Ecto neural progenitor cell (in vitro differentiated cells): ENCODE measurements at regions not wholly inside any gene's neighbourhood (a gene's known extent, or its start where the extent isn't known, plus 50 kb on each side); places are given as distances from the start of the nearest gene placed in this dataset.

Source experiments
- DNase-seq: peaks from one replicate; pipeline ENCODE4 v3.0.0-alpha.2; 2018; ENCODE audit warnings: low spot score

- no peak for DNase-seq
Measured at GRCh38 chr2:217691516-217691915, 311.3 kb downstream of the TNS1 start.

GRCh38 chr2:217689053-217689452, 313.7 kb downstream of the TNS1 start:
- DNase-seq, result no peak

- DNase-seq, result no peak
Measured at GRCh38 chr2:217688494-217688893, 314.3 kb downstream of the TNS1 start.

GRCh38 chr2:217687771-217688170, 315.0 kb downstream of the TNS1 start:
- no peak for DNase-seq

DNA sequence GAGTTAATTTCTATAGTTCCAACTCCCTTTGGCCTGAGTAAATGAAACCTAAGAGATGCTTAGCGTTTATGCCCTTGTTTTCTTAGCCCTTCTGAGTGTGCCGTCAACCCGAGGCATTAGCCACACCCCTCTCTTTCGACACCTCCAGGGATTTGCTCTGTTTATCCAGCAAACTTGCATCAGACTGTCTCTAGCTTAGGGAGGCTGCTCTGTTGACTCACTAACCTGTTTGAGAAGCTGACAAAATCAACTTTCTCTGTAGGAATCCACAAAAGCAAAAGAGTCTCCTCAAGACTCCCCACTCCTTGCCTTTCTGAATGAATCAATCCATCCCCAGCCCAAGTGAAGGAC, 317.6 kb downstream of the TNS1 start:
- DNase-seq, result no peak

- no peak for DNase-seq
Measured at GRCh38 chr2:217684431-217685254, 318.2 kb downstream of the TNS1 start.

GRCh38 chr2:217683106-217683870, 319.5 kb downstream of the TNS1 start:
- DNase-seq, result no peak

DNA sequence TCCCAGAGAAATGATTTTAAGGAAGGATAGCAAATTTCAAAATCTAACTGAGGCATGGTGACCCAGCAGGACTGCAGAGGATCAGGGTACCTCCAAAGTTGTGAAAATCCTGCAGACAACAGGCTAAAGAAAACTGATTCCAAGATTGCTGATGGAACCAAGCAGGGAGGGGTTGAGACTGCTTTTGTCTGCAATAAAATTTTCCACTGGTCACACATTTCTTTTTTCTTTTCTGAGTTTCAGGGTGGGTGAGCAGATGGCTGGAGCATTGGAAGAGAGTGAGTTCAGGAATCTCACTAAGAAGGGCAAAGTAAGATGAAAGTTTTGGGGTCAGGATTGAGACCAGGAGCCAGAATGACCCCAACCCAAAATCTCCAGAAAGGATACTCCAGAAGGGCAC, 321.0 kb downstream of the TNS1 start:
- no peak for DNase-seq

GRCh38 chr2:217680381-217680780, 322.4 kb downstream of the TNS1 start:
- no peak for DNase-seq

- DNase-seq, result no peak
Measured at GRCh38 chr2:217673627-217674026, 329.2 kb downstream of the TNS1 start.

GRCh38 chr2:217672472-217672871, 330.3 kb downstream of the TNS1 start:
- DNase-seq, result no peak

DNA sequence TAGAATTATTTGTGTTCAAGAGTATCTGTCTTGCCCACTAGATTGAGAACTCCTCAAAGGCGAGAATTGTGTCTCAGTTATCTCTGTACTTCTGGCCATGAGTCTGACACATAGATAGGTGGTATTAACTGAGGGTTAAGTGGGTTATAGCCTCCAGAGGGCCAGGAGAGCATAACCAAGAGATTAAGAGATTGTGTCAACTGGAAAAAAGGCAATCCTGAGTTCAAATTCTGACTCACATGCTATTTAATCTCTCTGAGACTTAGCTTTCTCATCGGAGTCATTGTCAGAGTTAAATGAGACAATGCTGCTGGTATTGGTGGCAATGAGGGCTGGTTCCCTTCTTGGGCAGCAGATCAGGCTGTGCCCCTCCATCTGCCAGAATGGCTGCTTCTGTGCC, 330.9 kb downstream of the TNS1 start:
- DNase-seq, result no peak

DNA sequence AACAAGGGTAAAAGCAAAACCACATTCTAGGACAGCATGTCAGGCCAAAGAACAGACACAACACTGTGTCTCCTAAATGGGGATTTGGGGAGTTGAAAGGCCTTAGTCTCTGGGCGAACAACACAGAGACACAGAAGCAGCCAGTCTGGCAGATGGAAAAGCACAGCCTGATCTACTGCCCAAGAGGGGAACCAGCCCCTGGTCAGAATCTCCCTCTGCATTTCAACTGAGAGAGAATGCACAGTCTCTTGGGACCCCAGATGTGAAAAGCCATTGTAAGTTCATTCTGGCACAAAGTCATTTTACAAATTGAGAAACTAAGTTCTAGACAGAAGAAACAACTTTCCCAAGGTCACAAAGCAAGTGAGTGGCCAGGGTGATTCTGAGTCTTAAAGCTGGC, 331.7 kb downstream of the TNS1 start:
- DNase-seq, result no peak

GRCh38 chr2:217669831-217670230, 333.0 kb downstream of the TNS1 start:
- no peak for DNase-seq

DNA sequence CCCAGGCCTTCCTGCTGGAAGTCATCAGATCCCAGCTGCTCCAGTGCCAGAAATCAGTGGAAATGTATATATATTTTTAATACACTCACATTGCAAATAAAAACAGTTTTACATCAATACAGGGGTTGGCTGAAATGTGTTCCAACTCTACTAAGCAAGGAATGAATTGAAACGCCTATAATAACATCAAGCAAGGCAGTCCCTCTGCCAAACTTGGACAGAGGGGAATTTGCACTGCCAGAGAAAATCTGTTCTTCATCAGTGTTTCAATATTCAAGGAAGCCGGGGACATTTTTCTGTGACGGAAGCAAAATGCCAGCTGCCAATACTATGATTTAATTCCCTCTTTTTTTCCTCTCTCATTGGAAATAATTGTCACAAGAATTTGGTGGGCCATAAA, 335.3 kb downstream of the TNS1 start:
- no peak for DNase-seq

DNA sequence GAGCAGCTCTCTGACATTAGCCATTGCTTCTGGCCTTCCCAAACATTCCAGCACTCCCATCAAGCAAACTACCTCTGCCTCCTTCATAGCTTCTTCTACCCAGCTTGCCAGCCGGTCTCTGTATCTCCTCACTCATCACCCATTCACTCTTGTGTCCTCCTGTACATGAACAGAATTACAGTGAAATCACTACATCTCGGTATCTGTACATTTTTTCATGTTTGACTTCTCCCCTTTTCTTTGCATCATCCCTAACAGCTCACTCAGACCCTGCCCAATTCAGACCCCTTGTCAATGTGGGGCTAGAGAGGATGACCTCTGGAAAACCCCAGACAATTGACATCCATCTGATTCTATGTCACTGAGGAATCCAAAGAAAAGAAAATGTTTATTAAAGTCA, 335.8 kb downstream of the TNS1 start:
- DNase-seq, result no peak

DNA sequence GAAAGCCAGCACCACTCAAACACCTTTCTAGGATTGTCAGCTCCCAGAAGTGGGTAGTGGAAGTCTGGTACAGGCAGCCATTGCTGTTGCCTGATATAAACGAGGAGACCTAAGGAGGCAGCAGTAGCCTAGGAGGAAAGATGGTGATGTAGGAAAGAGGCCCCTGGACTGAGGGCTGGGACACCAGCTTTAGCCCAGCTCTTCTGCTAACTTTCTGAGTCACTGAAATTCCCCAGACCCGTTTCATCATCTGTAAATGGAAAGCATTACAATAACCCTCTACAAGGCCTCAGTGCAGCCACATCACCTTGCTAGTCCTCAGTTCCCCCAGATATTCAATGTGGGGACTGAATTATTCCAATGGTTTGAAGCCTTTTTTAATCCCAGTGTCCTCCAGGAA, 336.5 kb downstream of the TNS1 start:
- no peak for DNase-seq

- no peak for DNase-seq
Measured at GRCh38 chr2:217664761-217665160, 338.0 kb downstream of the TNS1 start.

- no peak for DNase-seq
Measured at GRCh38 chr2:217662984-217663602, 339.7 kb downstream of the TNS1 start.

- DNase-seq, result no peak
Measured at GRCh38 chr2:217661378-217661777, 341.4 kb downstream of the TNS1 start.

GRCh38 chr2:217660423-217660822, 342.4 kb downstream of the TNS1 start:
- no peak for DNase-seq

DNA sequence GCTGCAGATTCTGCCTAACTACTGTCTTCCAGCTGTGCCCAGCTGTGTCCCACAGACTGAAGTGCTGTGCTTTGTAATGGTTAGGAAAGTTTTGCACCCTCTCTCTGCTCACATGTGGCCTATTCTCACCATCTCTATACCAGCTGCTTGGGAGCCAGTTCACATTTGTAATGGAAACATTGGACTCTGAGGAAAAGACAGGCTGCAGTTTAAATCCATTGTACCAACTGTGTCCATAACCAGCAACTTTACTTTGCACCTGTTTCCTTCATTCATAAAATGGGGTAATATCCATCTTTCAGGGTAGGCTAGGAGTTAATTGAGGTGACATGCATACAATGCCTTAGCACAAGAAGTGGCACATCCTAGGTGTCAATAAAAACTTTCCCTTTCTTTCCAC, 344.0 kb downstream of the TNS1 start:
- DNase-seq, result no peak

DNA sequence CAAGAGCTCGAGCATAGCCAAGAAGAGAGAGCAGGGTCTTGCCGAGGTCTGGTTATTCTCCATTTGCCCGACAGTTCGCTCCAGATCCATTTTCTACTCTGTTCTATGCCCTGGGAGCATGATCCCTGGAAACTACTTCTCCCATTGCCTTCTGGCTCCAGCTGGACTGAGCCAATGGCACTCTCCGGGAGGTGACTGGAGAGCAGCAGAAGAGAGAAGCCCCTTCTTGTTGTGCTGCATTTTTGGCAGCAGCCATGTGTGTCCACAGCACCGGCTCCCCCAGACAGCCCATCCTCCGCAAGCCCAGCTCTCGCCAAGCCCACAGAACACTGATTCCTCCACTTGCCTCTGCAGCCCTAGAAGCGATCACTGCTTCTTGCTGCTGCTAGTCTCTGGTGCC, 345.5 kb downstream of the TNS1 start:
- no peak for DNase-seq
